Colonic mucosa (tissue), 4 donors: ENCODE measurements at regions not wholly inside any gene's neighbourhood (a gene's known extent, or its start where the extent isn't known, plus 50 kb on each side); places are given as distances from the start of the nearest gene placed in this dataset.

ENCODE experiments used
- DNase-seq: peaks from one replicate; pipeline ENCODE4 v3.0.0-alpha.2; 2020
- H3K27ac ChIP-seq: fragments of 200-600 bp; one replicate; pipeline ENCODE4 v1.8.0; 2021
- H3K27me3 ChIP-seq: fragments of 200-600 bp; one replicate; pipeline ENCODE4 v1.8.0; 2021
- H3K36me3 ChIP-seq: fragments of 200-600 bp; one replicate; pipeline ENCODE4 v1.8.0; 2021
- H3K4me1 ChIP-seq: fragments of 200-600 bp; one replicate; pipeline ENCODE4 v1.8.0; 2021; ENCODE audit warnings: mild to moderate bottlenecking
- H3K4me3 ChIP-seq: fragments of 200-600 bp; one replicate; pipeline ENCODE4 v1.8.0; 2021
- H3K9ac ChIP-seq, 2 donors: one replicate each; pipeline ENCODE4 v1.7.0; 2013; ENCODE audit warnings: control low read depth in 2 of 2, low read depth in 2 of 2, low read length in 2 of 2
- H3K9me3 ChIP-seq: fragments of 200-600 bp; one replicate; pipeline ENCODE4 v1.8.0; 2021
- intact Hi-C: fragments of 100-400 bp; cut with DNase I; formaldehyde crosslinking; loops from one replicate; pipeline ENCODE4 v1.14.1; 2022
- TF ChIP-seq, protein P1 (sequence below): fragments of 200-600 bp; IDR thresholded peaks from one replicate; pipeline ENCODE4 v1.8.0; 2022; ENCODE audit warnings: antibody characterized with exemption, mild to moderate bottlenecking
- donor health status: healthy.
- donor health status: DM: no; HTN: no; CAD: no.
- donor health status: DM: no; HTN: no; CAD: no.

DNA sequence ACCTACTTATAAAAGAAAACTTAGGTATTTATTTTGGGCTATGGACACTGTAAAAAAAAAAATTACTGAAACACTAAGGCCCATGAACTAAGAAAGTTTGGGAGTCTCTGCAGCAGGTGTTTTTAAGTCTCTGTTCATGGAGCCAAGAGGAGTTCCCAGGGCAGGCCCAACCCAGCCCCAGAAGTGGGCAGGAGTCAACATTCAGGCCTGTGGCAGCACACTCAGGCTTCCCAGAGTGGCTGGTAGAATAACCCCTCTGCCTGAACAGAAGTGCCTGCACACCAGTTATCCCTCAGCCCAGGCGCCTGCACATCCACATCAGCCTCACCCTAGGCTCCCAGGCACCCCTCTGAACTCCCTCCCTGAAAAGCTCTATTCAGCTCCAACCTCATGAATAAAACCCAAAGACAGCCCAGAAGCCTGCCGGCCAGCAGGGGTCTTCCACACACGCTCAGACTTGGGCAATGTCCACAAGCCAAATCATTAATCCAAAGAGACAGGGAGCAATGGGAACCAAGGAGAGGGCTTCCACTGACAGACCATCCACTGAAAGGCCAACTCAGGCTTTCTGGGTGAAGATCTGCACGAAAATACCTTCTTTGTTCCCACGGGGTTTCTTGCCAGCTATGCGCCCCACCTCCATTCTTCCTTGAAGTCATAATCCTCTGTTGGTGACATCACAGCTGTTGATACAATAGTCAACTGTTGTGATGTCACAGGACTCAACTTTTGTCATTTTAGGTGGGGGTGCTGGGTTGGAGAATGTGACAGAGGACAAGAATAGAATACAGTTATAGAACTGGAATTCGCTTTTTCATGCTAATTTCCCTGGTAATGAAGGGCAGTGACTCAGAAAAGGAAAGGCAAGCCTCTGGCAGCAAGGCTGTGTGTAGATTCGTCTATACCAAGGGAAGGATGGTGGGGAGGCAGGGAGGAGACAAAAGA lies 83.7 kb downstream of the RPL27A start:
- Histone ChIP-seq H3K4me3 (no peak overlapping the region), H3K4me1 (no peaks in the 10 kb centered on the region), H3K36me3 (no peaks in the 10 kb centered on the region), H3K9ac (no peak overlapping the region), H3K9me3 (no peaks in the 10 kb centered on the region), H3K27ac (no peak overlapping the region), H3K27me3 (no peaks in the 10 kb centered on the region)
- TF ChIP-seq, protein P1, sequence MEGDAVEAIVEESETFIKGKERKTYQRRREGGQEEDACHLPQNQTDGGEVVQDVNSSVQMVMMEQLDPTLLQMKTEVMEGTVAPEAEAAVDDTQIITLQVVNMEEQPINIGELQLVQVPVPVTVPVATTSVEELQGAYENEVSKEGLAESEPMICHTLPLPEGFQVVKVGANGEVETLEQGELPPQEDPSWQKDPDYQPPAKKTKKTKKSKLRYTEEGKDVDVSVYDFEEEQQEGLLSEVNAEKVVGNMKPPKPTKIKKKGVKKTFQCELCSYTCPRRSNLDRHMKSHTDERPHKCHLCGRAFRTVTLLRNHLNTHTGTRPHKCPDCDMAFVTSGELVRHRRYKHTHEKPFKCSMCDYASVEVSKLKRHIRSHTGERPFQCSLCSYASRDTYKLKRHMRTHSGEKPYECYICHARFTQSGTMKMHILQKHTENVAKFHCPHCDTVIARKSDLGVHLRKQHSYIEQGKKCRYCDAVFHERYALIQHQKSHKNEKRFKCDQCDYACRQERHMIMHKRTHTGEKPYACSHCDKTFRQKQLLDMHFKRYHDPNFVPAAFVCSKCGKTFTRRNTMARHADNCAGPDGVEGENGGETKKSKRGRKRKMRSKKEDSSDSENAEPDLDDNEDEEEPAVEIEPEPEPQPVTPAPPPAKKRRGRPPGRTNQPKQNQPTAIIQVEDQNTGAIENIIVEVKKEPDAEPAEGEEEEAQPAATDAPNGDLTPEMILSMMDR: no peak
- no peak for DNase-seq
- intact Hi-C loops: no loop called here

DNA sequence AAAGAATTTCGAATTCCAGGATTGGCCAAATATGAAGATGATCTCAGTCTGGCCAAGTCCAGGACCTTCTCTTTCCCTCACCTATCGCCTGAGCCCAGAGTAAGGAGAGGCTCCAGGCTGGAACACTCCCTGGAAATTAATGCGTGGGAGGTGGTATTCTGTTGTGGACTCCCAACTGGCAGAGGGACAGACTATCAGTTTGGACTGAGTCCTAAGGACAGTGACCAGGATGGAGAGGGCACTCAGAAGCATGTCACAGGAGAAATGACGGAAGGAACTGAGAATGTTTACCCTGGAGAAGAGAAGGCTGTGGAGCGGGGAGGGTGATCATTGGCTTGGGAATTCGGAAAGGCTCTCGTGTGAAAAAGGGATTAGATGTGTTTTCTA lies 84.4 kb downstream of the RPL27A start:
- TF ChIP-seq, protein P1: no peak
- H3K27ac ChIP-seq: no peak overlapping the region
- H3K4me3 ChIP-seq: no peak overlapping the region
- H3K4me1 ChIP-seq: no peaks in the 10 kb centered on the region
- no peaks in the 10 kb centered on the region for H3K27me3 ChIP-seq
- no peak overlapping the region for H3K9ac ChIP-seq
- no peak for DNase-seq
- intact Hi-C loops: no loop called here
- H3K36me3 ChIP-seq: no peaks in the 10 kb centered on the region
- H3K9me3 ChIP-seq: no peaks in the 10 kb centered on the region

DNA sequence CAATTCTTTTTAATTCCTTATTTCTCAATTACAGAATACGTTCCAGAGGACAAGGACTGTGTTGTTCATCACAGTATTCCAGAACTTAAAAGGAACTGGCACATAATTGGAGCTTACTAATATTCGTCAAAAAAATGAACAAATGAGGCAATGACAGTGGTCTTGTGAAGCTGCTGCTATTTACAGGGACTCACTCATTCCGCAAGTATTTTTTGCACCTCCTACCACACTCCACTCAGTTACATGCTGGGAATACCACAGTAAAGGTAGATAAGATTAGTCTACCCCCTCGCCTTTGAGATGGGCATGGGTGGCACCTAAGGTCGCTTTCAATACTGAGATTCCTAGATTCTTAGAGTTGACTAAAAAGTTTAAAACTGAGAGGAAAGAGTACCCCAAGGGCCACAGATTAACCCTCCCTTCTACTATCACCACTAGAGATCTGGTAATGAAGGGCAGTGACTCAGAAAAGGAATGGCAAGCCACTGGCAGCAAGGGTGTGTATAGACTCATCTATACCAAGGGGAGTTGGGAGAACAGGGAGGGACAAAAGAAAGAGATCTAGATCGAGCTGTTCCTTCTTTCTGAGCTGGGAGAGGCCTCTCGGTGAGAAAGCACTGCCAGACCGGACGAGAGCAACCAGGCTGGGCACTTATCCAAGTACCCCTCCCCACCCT lies 85.0 kb downstream of the RPL27A start:
- Histone ChIP-seq H3K27me3 (no peaks in the 10 kb centered on the region), H3K9me3 (no peaks in the 10 kb centered on the region), H3K27ac (no peak overlapping the region), H3K9ac (no peak overlapping the region), H3K4me1 (no peaks in the 10 kb centered on the region), H3K4me3 (no peak overlapping the region), H3K36me3 (no peaks in the 10 kb centered on the region)
- intact Hi-C loops: no loop called here
- TF ChIP-seq, protein P1: no peak
- DNase-seq: no peak

DNA sequence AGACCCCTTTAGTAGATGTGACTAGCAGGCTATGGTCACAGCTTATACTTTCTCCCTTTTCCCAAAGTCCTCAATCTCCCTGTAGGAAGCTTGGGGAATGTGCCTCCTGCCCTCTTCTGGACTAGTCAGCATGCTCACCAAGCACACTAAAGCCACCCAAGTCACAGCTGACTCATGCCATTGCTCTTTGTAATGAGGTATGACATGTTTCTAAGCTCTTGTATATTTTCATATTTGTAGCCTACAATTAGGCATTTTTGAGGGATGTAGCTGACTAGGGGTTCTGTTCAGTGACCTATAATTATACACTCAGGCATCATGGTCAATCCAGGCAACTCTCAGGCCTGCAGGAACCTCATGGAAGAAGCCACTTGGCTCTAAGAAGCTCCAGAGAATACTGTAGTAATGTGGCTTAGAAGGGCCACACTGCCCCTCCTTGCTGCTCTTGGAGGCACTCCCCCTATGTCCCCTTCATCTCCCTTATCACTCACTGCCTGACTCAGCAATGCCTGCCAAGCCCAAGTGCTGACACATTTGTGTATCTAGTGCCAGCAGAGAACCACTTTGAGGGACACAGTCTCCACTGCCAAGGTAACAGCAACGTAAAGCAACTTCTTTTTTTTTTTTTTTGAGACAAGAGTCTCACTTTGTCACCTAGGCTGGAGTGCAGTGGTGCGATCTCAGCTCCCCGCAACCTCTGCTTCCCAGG lies 86.2 kb downstream of the RPL27A start:
- Histone ChIP-seq H3K9me3 (no peaks in the 10 kb centered on the region), H3K4me1 (no peaks in the 10 kb centered on the region), H3K4me3 (no peak overlapping the region), H3K27me3 (no peaks in the 10 kb centered on the region), H3K36me3 (no peaks in the 10 kb centered on the region), H3K27ac (no peak overlapping the region), H3K9ac (peak overlapping the region in 1 of 2 donors; percentile 9)
- intact Hi-C loops: no loop called here
- no peak for DNase-seq
- TF ChIP-seq, protein P1: no peak
